Body of pancreas (tissue), 4 donors: ENCODE measurements at regions not wholly inside any gene's neighbourhood (a gene's known extent, or its start where the extent isn't known, plus 50 kb on each side); places are given as distances from the start of the nearest gene placed in this dataset.

ENCODE experiments used
- CTCF ChIP-seq, 7 experiments: fragments of 450-650 bp in 4 of 7; fragments of 200-600 bp in 3 of 7; sonication (generic) in 3 of 7; IDR thresholded peaks; one replicate each; pipeline ENCODE4 v1.5.1; 2016 to 2019; ENCODE audit warnings: antibody characterized with exemption in 7 of 7
- POLR2A ChIP-seq, 3 donors: fragments of 450-650 bp; IDR thresholded peaks; one replicate each; pipeline ENCODE4 v1.6.1; 2016; ENCODE audit warnings: antibody characterized with exemption in 3 of 3, mild to moderate bottlenecking in 2 of 3

GRCh38 chr14:49438256-49438770, 147.9 kb downstream of the RPS29 start:
- TF ChIP-seq CTCF (IDR thresholded peaks at IDR 0.05), result no peak
- TF ChIP-seq POLR2A (IDR thresholded peaks at IDR 0.05), result no peak
